ENCODE measurements at regions not wholly inside any gene's neighbourhood (a gene's known extent, or its start where the extent isn't known, plus 50 kb on each side); places are given as distances from the start of the nearest gene placed in this dataset.

GRCh38 chr20:41701588-41702348 is 83.6 kb upstream of the CHD6 start:
- TF ChIP-seq ZBTB7A (IDR thresholded peaks at IDR 0.05; ENCODE audit: low read depth) (no peak), TAF1 (IDR thresholded peaks at IDR 0.05; ENCODE audit: low read depth) (no peak), CEBPB (IDR thresholded peaks at IDR 0.05) (no peak), EP300 (IDR thresholded peaks at IDR 0.05; ENCODE audit: borderline replicate concordance) (no peak), TCF12 (IDR thresholded peaks at IDR 0.05; ENCODE audit: low read depth) (no peak), NFIC (IDR thresholded peaks at IDR 0.05) (no peak), RAD21 (IDR thresholded peaks at IDR 0.05; ENCODE audit: low read depth) (no peak), FOXM1 (IDR thresholded peaks at IDR 0.05; ENCODE audit: borderline replicate concordance, low read depth) (no peak), MAX (IDR thresholded peaks at IDR 0.05) (no peak), YY1 (IDR thresholded peaks at IDR 0.05; ENCODE audit: low read depth) (no peak), TEAD4 (IDR thresholded peaks at IDR 0.05) (no peak)
- TF ChIP-seq, protein P1, sequence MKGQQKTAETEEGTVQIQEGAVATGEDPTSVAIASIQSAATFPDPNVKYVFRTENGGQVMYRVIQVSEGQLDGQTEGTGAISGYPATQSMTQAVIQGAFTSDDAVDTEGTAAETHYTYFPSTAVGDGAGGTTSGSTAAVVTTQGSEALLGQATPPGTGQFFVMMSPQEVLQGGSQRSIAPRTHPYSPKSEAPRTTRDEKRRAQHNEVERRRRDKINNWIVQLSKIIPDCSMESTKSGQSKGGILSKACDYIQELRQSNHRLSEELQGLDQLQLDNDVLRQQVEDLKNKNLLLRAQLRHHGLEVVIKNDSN (IDR thresholded peaks at IDR 0.05) = no peak
- TF ChIP-seq, protein P2, sequence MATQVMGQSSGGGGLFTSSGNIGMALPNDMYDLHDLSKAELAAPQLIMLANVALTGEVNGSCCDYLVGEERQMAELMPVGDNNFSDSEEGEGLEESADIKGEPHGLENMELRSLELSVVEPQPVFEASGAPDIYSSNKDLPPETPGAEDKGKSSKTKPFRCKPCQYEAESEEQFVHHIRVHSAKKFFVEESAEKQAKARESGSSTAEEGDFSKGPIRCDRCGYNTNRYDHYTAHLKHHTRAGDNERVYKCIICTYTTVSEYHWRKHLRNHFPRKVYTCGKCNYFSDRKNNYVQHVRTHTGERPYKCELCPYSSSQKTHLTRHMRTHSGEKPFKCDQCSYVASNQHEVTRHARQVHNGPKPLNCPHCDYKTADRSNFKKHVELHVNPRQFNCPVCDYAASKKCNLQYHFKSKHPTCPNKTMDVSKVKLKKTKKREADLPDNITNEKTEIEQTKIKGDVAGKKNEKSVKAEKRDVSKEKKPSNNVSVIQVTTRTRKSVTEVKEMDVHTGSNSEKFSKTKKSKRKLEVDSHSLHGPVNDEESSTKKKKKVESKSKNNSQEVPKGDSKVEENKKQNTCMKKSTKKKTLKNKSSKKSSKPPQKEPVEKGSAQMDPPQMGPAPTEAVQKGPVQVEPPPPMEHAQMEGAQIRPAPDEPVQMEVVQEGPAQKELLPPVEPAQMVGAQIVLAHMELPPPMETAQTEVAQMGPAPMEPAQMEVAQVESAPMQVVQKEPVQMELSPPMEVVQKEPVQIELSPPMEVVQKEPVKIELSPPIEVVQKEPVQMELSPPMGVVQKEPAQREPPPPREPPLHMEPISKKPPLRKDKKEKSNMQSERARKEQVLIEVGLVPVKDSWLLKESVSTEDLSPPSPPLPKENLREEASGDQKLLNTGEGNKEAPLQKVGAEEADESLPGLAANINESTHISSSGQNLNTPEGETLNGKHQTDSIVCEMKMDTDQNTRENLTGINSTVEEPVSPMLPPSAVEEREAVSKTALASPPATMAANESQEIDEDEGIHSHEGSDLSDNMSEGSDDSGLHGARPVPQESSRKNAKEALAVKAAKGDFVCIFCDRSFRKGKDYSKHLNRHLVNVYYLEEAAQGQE (IDR thresholded peaks at IDR 0.05; ENCODE audit: low read depth) = no peak

DNA sequence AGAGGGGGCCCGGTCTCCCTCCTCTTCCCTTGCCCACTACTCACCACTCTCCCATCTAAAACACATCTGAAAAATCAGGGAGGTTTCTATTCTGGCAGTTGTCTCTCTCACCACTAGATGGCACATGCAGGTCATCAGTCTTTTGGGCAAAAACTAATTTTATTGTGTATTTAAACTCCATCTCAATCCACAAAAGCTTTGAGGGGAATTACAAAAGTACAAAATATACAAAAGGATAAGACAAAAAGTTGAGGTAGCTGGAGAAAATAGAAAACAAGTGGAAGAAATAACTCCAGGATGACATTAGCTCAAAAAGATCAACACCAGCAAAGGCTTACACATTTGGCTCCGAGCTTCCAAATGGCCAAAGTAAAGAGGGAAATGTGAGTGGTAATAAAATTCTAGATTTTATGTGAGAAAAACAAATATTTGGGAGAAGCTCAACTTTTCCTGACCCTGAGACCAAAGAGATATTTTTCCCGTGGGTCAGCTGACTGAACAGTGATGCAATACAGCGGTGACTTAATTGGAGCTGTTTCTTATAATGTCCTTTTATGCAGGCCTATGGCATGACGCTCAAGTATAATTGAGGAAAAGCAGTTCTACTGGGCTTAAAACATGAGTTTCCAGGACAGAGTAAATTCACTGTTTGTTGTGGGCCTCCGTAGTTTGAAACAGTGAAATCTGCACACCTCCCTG is 79.8 kb upstream of the CHD6 start:
- TF ChIP-seq RAD21 (IDR thresholded peaks at IDR 0.05; ENCODE audit: low read depth) = peak; percentile 42
- TF ChIP-seq, protein P1 (IDR thresholded peaks at IDR 0.05) = no peak

- TF ChIP-seq TCF12 (IDR thresholded peaks at IDR 0.05; ENCODE audit: low read depth) = no peak
- no peak for TF ChIP-seq CREB1 (IDR thresholded peaks at IDR 0.05; ENCODE audit: low read depth)
- no peak for TF ChIP-seq CEBPB (IDR thresholded peaks at IDR 0.05)
- TF ChIP-seq, protein P1 (IDR thresholded peaks at IDR 0.05) = no peak
- TF ChIP-seq ZBTB7A (IDR thresholded peaks at IDR 0.05; ENCODE audit: low read depth) = no peak
- no peak for TF ChIP-seq NFIC (IDR thresholded peaks at IDR 0.05)
- TF ChIP-seq MAX (IDR thresholded peaks at IDR 0.05) = no peak
- TF ChIP-seq TEAD4 (IDR thresholded peaks at IDR 0.05) = no peak
- TF ChIP-seq FOXM1 (IDR thresholded peaks at IDR 0.05; ENCODE audit: borderline replicate concordance, low read depth) = no peak
- TF ChIP-seq, protein P2 (IDR thresholded peaks at IDR 0.05; ENCODE audit: low read depth) = no peak
- TF ChIP-seq EGR1 (IDR thresholded peaks at IDR 0.05) = no peak
- TF ChIP-seq RAD21 (IDR thresholded peaks at IDR 0.05; ENCODE audit: low read depth) = no peak
Measured at GRCh38 chr20:41696428-41696827, 78.3 kb upstream of the CHD6 start.

GRCh38 chr20:41694796-41695195 is 76.6 kb upstream of the CHD6 start:
- no peak for TF ChIP-seq TAF1 (IDR thresholded peaks at IDR 0.05; ENCODE audit: low read depth)
- TF ChIP-seq EGR1 (IDR thresholded peaks at IDR 0.05) = no peak
- no peak for TF ChIP-seq YY1 (IDR thresholded peaks at IDR 0.05; ENCODE audit: low read depth)
- TF ChIP-seq ZBTB7A (IDR thresholded peaks at IDR 0.05; ENCODE audit: low read depth) = no peak
- TF ChIP-seq TCF12 (IDR thresholded peaks at IDR 0.05; ENCODE audit: low read depth) = no peak
- TF ChIP-seq MAX (IDR thresholded peaks at IDR 0.05) = no peak
- TF ChIP-seq, protein P2 (IDR thresholded peaks at IDR 0.05; ENCODE audit: low read depth) = no peak
- TF ChIP-seq FOXM1 (IDR thresholded peaks at IDR 0.05; ENCODE audit: borderline replicate concordance, low read depth) = no peak
